Coronary artery (tissue), 2 donors: ENCODE measurements at regions not wholly inside any gene's neighbourhood (a gene's known extent, or its start where the extent isn't known, plus 50 kb on each side); places are given as distances from the start of the nearest gene placed in this dataset.

Experiments used
- DNase-seq: peaks from one replicate; pipeline ENCODE4 v3.0.0-alpha.2; 2017; ENCODE audit warnings: low spot score
- H3K27ac ChIP-seq, 2 donors: fragments of 200-600 bp; sonication (generic); one replicate each; pipeline ENCODE4 v1.5.1; 2016 to 2019
- H3K4me3 ChIP-seq: fragments of 200-600 bp; sonication (generic); 2 replicates; pipeline ENCODE4 v1.5.1; 2016; ENCODE audit warnings: mild to moderate bottlenecking, moderate library complexity
- TF ChIP-seq, protein P1 (sequence below): fragments of 200-600 bp; sonication (generic); IDR thresholded peaks from one replicate; pipeline ENCODE4 v1.5.1; 2019; ENCODE audit warnings: antibody characterized with exemption

- TF ChIP-seq, protein P1, sequence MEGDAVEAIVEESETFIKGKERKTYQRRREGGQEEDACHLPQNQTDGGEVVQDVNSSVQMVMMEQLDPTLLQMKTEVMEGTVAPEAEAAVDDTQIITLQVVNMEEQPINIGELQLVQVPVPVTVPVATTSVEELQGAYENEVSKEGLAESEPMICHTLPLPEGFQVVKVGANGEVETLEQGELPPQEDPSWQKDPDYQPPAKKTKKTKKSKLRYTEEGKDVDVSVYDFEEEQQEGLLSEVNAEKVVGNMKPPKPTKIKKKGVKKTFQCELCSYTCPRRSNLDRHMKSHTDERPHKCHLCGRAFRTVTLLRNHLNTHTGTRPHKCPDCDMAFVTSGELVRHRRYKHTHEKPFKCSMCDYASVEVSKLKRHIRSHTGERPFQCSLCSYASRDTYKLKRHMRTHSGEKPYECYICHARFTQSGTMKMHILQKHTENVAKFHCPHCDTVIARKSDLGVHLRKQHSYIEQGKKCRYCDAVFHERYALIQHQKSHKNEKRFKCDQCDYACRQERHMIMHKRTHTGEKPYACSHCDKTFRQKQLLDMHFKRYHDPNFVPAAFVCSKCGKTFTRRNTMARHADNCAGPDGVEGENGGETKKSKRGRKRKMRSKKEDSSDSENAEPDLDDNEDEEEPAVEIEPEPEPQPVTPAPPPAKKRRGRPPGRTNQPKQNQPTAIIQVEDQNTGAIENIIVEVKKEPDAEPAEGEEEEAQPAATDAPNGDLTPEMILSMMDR, result no peak
Observed at GRCh38 chr14:44412858-44413569, 94.1 kb downstream of the FSCB start.

DNA sequence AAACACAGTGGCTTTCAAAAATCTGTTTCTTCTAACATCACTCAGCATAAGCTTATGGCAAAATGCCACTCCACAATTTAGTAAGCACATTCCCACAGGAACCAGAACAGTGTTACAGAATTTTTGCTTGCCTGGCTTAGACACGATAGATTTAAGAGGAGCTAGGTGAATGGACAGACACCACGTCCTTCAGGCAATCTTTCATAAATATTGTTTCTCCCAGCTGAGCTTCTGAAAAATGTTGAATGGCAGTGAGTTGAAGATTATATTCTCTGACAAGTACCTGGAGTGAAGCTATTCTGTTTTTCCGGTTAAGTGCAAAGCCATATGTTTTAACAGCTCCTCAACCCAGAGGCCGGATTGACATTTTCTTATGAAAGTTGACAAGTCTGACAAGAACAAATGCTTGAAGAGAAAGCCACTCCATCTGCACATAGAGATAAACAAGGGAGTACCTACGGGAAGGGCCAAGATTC lies 102.0 kb downstream of the FSCB start:
- no peak for DNase-seq
- TF ChIP-seq, protein P1, result no peak

More at GRCh38 chr14:44412858-44413569, 94.1 kb downstream of the FSCB start:
- DNase-seq, result no peak
- no peak overlapping the region for H3K27ac ChIP-seq
- H3K4me3 ChIP-seq, result no peak overlapping the region

DNA sequence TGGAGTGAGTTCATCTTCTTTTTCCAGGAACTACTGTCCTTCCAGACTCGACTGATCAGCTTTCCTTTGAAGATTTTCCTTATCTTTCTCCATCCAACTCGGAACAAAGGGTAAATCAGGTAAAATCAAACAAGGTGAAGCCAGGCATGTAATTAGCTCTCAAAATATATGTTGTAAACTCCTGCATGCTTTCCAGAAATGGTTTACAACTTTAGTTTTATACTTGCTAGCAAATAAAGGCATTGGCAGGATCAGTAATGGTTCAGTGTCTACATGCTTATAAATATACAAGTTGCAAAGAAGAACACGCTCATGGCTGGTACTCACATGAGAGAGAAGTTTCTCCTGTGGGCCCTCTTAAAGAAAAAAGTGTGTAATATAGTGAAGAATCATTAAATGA lies 102.5 kb downstream of the FSCB start:
- no peak overlapping the region for H3K27ac ChIP-seq
- TF ChIP-seq, protein P1, result no peak
- DNase-seq, result no peak
- no peak overlapping the region for H3K4me3 ChIP-seq

More for the DNA sequence above, 102.0 kb downstream of the FSCB start:
- H3K4me3 ChIP-seq, result no peak overlapping the region
- no peak overlapping the region for H3K27ac ChIP-seq

GRCh38 chr14:44404036-44404435 lies 103.0 kb downstream of the FSCB start:
- DNase-seq, result no peak
- Histone ChIP-seq H3K27ac (no peak overlapping the region), H3K4me3 (no peak overlapping the region)
- TF ChIP-seq, protein P1, result no peak

DNA sequence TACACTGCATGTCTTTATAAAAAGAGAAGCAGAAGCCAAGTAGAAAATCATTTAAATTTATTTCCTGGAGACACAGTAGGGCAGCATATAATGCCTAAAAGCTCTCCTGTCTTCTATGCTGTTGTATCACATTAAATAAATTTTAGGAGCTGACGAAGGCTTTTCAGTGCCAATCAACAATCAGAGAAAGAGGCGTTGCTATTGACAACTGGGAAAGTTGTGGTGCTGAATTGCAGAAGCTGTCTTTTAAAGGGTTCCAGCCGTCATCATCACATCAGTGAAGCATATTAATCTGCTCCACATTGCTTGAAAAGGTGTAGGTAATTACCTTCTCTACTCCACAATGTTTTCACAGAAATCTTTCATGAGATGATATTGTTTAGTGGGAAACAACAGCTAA lies 103.9 kb downstream of the FSCB start:
- no peak overlapping the region for H3K27ac ChIP-seq
- TF ChIP-seq, protein P1, result no peak
- H3K4me3 ChIP-seq, result no peak overlapping the region
- DNase-seq, result no peak

GRCh38 chr14:44396226-44396625 lies 110.9 kb downstream of the FSCB start:
- DNase-seq, result no peak
- TF ChIP-seq, protein P1, result no peak
- Histone ChIP-seq H3K4me3 (no peak overlapping the region), H3K27ac (no peak overlapping the region)

- TF ChIP-seq, protein P1, result no peak
- Histone ChIP-seq H3K27ac (no peak overlapping the region), H3K4me3 (no peak overlapping the region)
- DNase-seq, result no peak
Observed at GRCh38 chr14:44392984-44393383, 114.1 kb downstream of the FSCB start.
